Esophagus muscularis mucosa (tissue), 4 donors: ENCODE measurements at regions not wholly inside any gene's neighbourhood (a gene's known extent, or its start where the extent isn't known, plus 50 kb on each side); places are given as distances from the start of the nearest gene placed in this dataset.
"Not testable (repeated sequence)": the region's sequence is repeated elsewhere in the genome, so short reads cannot be mapped to it uniquely, and the experiment has no call there.

Experiments used
- DNase-seq: peaks from one replicate; pipeline ENCODE4 v3.0.0-alpha.2; 2017; ENCODE audit errors: extremely low spot score
- H3K27ac ChIP-seq, 4 donors: fragments of 200-600 bp; sonication (generic); replicated peaks in 1 of 4; 1 replicate in 3 of 4; 2 replicates in 1 of 4; pipeline ENCODE4 v1.5.1; 2016 to 2019; ENCODE audit warnings: mild to moderate bottlenecking in 1 of 4
- H3K27me3 ChIP-seq, 4 donors: fragments of 200-600 bp; sonication (generic); one replicate each; pipeline versions ENCODE4 v1.5.1 to v1.6.0; 2016 to 2019
- H3K36me3 ChIP-seq, 4 donors: fragments of 200-600 bp; sonication (generic); one replicate each; pipeline ENCODE4 v1.5.1; 2016 to 2019
- H3K4me1 ChIP-seq, 4 donors: fragments of 200-600 bp; sonication (generic); one replicate each; pipeline ENCODE4 v1.5.1; 2016 to 2019
- H3K4me3 ChIP-seq, 4 donors: fragments of 200-600 bp; sonication (generic); 1 replicate in 2 of 4; 2 replicates in 2 of 4; pipeline ENCODE4 v1.5.1; 2016 to 2019; ENCODE audit warnings: mild to moderate bottlenecking in 4 of 4, moderate library complexity in 1 of 4
- H3K9me3 ChIP-seq, 4 donors: fragments of 200-600 bp; sonication (generic); 1 replicate in 3 of 4; 2 replicates in 1 of 4; pipeline ENCODE4 v1.5.1; 2016 to 2019
- EP300 ChIP-seq: sonication (generic); formaldehyde crosslinking; IDR thresholded peaks from one replicate; pipeline ENCODE4 v1.6.1; 2017; ENCODE audit warnings: antibody characterized with exemption
- POLR2A ChIP-seq: fragments of 450-650 bp; IDR thresholded peaks from one replicate; pipeline ENCODE4 v1.6.1; 2017; ENCODE audit warnings: antibody characterized with exemption, moderate library complexity, mild to moderate bottlenecking, low read depth
- POLR2AphosphoS5 ChIP-seq, 2 donors: sonication (generic); formaldehyde crosslinking; IDR thresholded peaks; one replicate each; pipeline ENCODE4 v1.6.1; 2017; ENCODE audit warnings: antibody characterized with exemption in 2 of 2
- WGBS: methylation state at CpG from one replicate; pipeline ENCODE4 v1.1.5; 2018; 5-methylcytosine and 5-hydroxymethylcytosine counted together
- intact Hi-C: fragments of 100-400 bp; cut with DNase I; formaldehyde crosslinking; loops from one replicate; pipeline ENCODE4 v1.15.1; 2023
- TF ChIP-seq, protein P1 (sequence below), 3 experiments: fragments of 200-600 bp in 2 of 3; fragments of 450-650 bp in 1 of 3; sonication (generic) in 2 of 3; IDR thresholded peaks; one replicate each; pipeline ENCODE4 v1.5.1; 2017 to 2019; ENCODE audit warnings: antibody characterized with exemption in 3 of 3, mild to moderate bottlenecking in 2 of 3, moderate library complexity in 1 of 3

GRCh38 chr13:24984134-24984533 is 111.8 kb upstream of the PABPC3 start:
- Histone ChIP-seq H3K4me1 (peaks cover 0 to 10% (median 0%) of the 10 kb centered on the region in 4 donors), H3K9me3 (no peaks in the 10 kb centered on the region), H3K4me3 (no peak overlapping the region), H3K27me3 (peaks cover 0 to 58% (median 0%) of the 10 kb centered on the region in 4 donors), H3K36me3 (no peaks in the 10 kb centered on the region), H3K27ac (no peak overlapping the region)
- TF ChIP-seq POLR2AphosphoS5 (IDR thresholded peaks at IDR 0.05) (no peak), EP300 (no peak), POLR2A (no peak)
- TF ChIP-seq, protein P1, sequence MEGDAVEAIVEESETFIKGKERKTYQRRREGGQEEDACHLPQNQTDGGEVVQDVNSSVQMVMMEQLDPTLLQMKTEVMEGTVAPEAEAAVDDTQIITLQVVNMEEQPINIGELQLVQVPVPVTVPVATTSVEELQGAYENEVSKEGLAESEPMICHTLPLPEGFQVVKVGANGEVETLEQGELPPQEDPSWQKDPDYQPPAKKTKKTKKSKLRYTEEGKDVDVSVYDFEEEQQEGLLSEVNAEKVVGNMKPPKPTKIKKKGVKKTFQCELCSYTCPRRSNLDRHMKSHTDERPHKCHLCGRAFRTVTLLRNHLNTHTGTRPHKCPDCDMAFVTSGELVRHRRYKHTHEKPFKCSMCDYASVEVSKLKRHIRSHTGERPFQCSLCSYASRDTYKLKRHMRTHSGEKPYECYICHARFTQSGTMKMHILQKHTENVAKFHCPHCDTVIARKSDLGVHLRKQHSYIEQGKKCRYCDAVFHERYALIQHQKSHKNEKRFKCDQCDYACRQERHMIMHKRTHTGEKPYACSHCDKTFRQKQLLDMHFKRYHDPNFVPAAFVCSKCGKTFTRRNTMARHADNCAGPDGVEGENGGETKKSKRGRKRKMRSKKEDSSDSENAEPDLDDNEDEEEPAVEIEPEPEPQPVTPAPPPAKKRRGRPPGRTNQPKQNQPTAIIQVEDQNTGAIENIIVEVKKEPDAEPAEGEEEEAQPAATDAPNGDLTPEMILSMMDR (IDR thresholded peaks at IDR 0.05) = no peak
- intact Hi-C loops = no loop called here
- DNase-seq = no peak
- WGBS = 75% methylated on average over 5 of the region's 5 CpGs

DNA sequence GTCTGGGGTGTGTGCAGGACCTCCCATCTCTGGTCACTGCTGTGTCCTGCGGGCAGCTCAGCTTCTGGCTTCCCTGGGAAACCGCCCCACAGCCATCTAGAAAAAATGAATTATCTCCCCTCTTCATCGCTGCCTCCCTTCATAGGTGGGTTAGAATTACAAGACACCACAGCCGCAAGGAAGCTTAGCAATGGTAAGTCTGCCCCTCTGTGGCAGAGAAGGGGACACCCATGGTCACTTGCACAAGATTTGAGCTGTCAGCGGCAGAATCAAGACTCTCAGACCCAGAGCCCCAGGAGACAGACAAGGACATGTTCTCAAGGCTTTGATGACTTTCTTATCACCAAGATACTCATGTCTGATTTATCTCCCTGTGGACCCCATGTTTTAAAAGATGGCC is 110.8 kb upstream of the PABPC3 start:
- 72% methylated on average over 5 of the region's 5 CpGs for WGBS
- H3K4me3 ChIP-seq = no peak overlapping the region
- DNase-seq = no peak
- intact Hi-C loops = no loop called here
- H3K9me3 ChIP-seq = no peaks in the 10 kb centered on the region
- TF ChIP-seq, protein P1 (IDR thresholded peaks at IDR 0.05) = no peak
- no peak for TF ChIP-seq POLR2AphosphoS5 (IDR thresholded peaks at IDR 0.05)
- TF ChIP-seq POLR2A = no peak
- no peak for TF ChIP-seq EP300
- peaks cover 0 to 12% (median 0%) of the 10 kb centered on the region in 4 donors for H3K4me1 ChIP-seq
- peaks cover 0 to 60% (median 0%) of the 10 kb centered on the region in 4 donors for H3K27me3 ChIP-seq
- no peak overlapping the region for H3K27ac ChIP-seq
- H3K36me3 ChIP-seq = no peaks in the 10 kb centered on the region

DNA sequence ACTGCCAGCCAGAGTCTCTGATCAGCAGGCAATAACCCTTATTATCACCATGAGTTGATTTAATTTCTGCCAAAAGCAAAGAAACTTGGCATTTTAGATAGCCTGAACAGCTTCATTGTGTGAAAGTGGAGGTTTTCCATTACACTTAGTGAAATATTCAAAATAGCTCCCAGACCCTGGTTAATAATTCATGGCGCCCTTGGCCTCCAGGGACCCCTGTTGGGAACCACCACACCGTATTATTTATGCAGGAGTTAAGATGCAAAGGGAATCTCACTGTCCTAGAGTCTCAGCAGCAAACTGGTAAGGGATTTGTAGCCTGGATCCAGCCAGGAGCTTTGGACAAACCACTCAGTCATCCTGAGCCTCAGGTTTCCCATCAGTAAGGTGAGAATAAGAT is 110.0 kb upstream of the PABPC3 start:
- no peak for DNase-seq
- intact Hi-C loops = no loop called here
- Histone ChIP-seq H3K27me3 (peaks cover 0 to 63% (median 0%) of the 10 kb centered on the region in 4 donors), H3K9me3 (no peaks in the 10 kb centered on the region), H3K4me3 (no peak overlapping the region), H3K36me3 (no peaks in the 10 kb centered on the region), H3K4me1 (peaks cover 0 to 12% (median 0%) of the 10 kb centered on the region in 4 donors), H3K27ac (no peak overlapping the region)
- 70% methylated on average over 2 of the region's 2 CpGs for WGBS
- TF ChIP-seq POLR2A (no peak), POLR2AphosphoS5 (IDR thresholded peaks at IDR 0.05) (no peak), EP300 (no peak)
- TF ChIP-seq, protein P1 (IDR thresholded peaks at IDR 0.05) = no peak

DNA sequence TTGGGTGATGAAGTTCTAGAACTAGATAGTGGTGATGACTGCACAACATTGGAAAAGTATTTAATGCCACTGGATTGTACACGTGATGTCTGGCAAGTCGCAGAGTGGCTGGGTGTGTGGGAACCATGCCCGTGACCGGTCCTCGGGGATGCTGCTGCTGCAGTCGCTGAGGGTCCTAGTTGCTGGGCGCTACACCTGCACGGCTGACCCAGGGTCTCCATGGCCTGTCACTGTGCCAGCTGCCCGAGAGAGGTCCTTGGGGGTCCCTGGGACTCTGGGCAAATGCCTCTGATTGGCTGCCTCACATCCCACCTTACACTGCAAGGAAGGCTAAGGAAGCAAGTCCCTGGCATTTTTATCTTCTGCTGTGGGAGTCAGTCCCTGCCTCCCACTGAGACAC is 109.1 kb upstream of the PABPC3 start:
- Histone ChIP-seq H3K4me1 (peaks cover 0 to 12% (median 0%) of the 10 kb centered on the region in 4 donors), H3K36me3 (no peaks in the 10 kb centered on the region), H3K9me3 (no peaks in the 10 kb centered on the region), H3K27me3 (peaks cover 0 to 61% (median 0%) of the 10 kb centered on the region in 4 donors), H3K27ac (no peak overlapping the region), H3K4me3 (no peak overlapping the region)
- intact Hi-C loops = no loop called here
- TF ChIP-seq POLR2A (no peak), EP300 (no peak), POLR2AphosphoS5 (IDR thresholded peaks at IDR 0.05) (no peak)
- TF ChIP-seq, protein P1 (IDR thresholded peaks at IDR 0.05) = no peak
- 94% methylated on average over 8 of the region's 9 CpGs for WGBS
- DNase-seq = no peak

DNA sequence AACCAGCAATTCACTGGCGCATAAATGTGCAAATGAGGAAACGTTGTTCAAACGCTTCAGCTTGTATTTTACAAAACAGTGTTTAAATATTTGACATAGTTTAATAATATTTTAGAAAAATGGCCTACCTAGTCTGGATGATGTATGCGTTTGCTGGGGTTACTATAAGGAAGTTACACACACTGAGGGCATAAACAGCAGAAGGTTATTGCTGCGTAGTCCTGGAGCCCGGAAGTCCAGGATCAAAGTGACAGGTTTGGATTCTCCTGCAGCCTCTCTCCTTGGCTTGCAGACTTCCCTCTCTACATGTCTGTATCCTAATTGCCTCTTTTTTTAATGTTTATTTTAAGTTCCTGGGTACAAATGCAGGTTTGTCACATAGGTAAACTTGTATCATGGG is 106.0 kb upstream of the PABPC3 start:
- DNase-seq, H3K36me3 ChIP-seq, H3K27ac ChIP-seq, H3K9me3 ChIP-seq, H3K4me3 ChIP-seq: not testable (repeated sequence)
- intact Hi-C loops = loop anchor here (5.0 kb wide), 1 partner anchor 122 kb away; no protein-coding TSS in a partner anchor
- Histone ChIP-seq H3K27me3 (peaks cover 0 to 33% (median 0%) of the 10 kb centered on the region in 4 donors), H3K4me1 (peaks cover 0 to 12% (median 0%) of the 10 kb centered on the region in 4 donors)
- WGBS = 55% methylated on average over 6 of the region's 6 CpGs

DNA sequence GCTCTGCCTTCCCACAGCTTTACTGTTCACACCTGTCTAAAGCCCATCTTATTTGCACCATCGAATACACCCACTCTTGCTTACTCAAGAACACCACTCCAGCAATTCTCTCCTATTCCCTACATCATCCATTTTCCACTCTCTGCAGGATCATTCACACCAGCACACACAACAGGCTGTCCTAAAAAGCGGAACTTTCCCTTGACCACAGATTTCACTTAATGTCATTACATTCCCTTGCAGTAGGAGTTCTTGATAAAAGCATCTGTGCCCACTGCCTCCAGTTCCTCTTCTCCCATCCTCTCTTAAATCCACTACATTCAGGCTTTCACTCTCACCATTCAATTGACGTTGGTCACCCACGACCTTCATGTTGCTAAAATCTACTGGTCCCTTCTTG is 103.0 kb upstream of the PABPC3 start:
- H3K9me3 ChIP-seq, H3K4me3 ChIP-seq, H3K27ac ChIP-seq, H3K36me3 ChIP-seq, DNase-seq: not testable (repeated sequence)
- intact Hi-C loops = loop anchor here (5.0 kb wide), 1 partner anchor 119 kb away; no protein-coding TSS in a partner anchor
- 81% methylated on average over 4 of the region's 4 CpGs for WGBS
- H3K27me3 ChIP-seq = peaks cover 0 to 25% (median 0%) of the 10 kb centered on the region in 4 donors
- H3K4me1 ChIP-seq = peaks cover 0 to 12% (median 0%) of the 10 kb centered on the region in 4 donors
